ENCODE measurements at regions not wholly inside any gene's neighbourhood (a gene's known extent, or its start where the extent isn't known, plus 50 kb on each side); places are given as distances from the start of the nearest gene placed in this dataset.

GRCh38 chr6:30000156-30000791 lies 57.9 kb downstream of the HLA-A start:
- FAIRE-seq = no peak
- Histone ChIP-seq H3K27ac (ENCODE audit: extremely low read length, insufficient read depth, low read length) (no peak overlapping the region), H3K9ac (ENCODE audit: insufficient read depth, low read depth, low read length) (no peak overlapping the region), H2AFZ (ENCODE audit: low read length) (no peak overlapping the region), H3K27me3 (ENCODE audit: control insufficient read depth in 1 of 2, insufficient read depth in 2 of 2, low read length in 2 of 2) (no peaks in the 10 kb centered on the region; a peak in 1 of 5 replicates), H3K79me2 (ENCODE audit: insufficient read depth, low read length) (no peaks in the 10 kb centered on the region), H3K4me2 (ENCODE audit: low read depth, low read length) (no peak overlapping the region), H3K36me3 (replicated peaks in 1 of 2; ENCODE audit: control insufficient read depth in 1 of 2, insufficient read depth in 2 of 2, low read length in 2 of 2) (no peaks in the 10 kb centered on the region), H3K9me3 (ENCODE audit: low read length) (no peaks in the 10 kb centered on the region), H3K4me3 (replicated peaks in 1 of 3; ENCODE audit: insufficient read depth in 1 of 3, low read depth in 2 of 3, low read length in 3 of 3) (no peak overlapping the region), H4K20me1 (ENCODE audit: insufficient read depth, low read length) (no peaks in the 10 kb centered on the region; the same call in 1 of the 2 replicates), H3K4me1 (ENCODE audit: insufficient read depth, low read length) (peaks cover 3% of the 10 kb centered on the region)
- ATAC-seq = no peak
- CTCF ChIA-PET (ENCODE audit: low intra/inter-chr PET ratio, low total read pairs) = no interaction called here
- WGBS (ENCODE audit: low lambda C conversion rate) = 72% methylated on average over 9 of the region's 9 CpGs
- BruUV-seq (replicated peaks) = no TSS peak
- POLR2A ChIA-PET = no interaction called here
- no peak for TF ChIP-seq TFDP2 (CRISPR knock-in tag; IDR thresholded peaks at IDR 0.05)
- TF ChIP-seq XBP1 (CRISPR knock-in tag; IDR thresholded peaks at IDR 0.05) = no peak
- TF ChIP-seq ZNF17 (CRISPR knock-in tag; IDR thresholded peaks at IDR 0.05) = no peak
- no peak for TF ChIP-seq ZNF326 (CRISPR knock-in tag; IDR thresholded peaks at IDR 0.05; ENCODE audit: borderline replicate concordance)
- TF ChIP-seq TBL1XR1 (IDR thresholded peaks at IDR 0.05; ENCODE audit: borderline replicate concordance, low read length, partially characterized antibody) = no peak
- TF ChIP-seq CSRNP1 (CRISPR knock-in tag; IDR thresholded peaks at IDR 0.05) = no peak
- intact Hi-C loops (cut with micrococcal nuclease; ENCODE audit: unreplicated experiment) = no loop called here
- in situ Hi-C loops (cut with HindIII; ENCODE audit: extremely low pct_ligation_motif_present, low pct_unique_long_range_greater_than_20kb) = loop anchor here (10.0 kb wide), 1 partner anchor 255 kb away; no protein-coding TSS in a partner anchor
- DNase-seq (ENCODE audit: low spot score) = no peak

All from HepG2 (cell line).